ENCODE measurements at regions not wholly inside any gene's neighbourhood (a gene's known extent, or its start where the extent isn't known, plus 50 kb on each side); places are given as distances from the start of the nearest gene placed in this dataset.

DNA sequence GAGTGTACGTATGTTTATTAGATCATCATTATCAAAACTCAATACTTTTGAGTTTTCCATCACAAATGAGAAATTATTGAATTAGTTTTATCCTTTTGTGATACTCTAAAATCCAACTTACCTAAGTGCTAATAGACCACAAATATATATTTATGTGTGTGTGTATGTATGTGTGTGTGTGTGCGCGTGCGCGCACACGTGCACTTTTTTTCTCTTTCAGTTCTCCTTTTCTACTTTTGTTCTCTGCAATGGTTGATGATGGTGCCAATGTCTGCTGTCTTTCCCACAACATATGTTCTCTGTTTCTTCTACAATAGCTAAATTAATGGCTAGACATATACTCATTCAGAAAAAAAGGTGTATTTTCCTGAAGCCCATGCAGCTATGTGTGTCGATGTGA is 571.6 kb upstream of the ARPP21 start:
- TF ChIP-seq, protein P1, sequence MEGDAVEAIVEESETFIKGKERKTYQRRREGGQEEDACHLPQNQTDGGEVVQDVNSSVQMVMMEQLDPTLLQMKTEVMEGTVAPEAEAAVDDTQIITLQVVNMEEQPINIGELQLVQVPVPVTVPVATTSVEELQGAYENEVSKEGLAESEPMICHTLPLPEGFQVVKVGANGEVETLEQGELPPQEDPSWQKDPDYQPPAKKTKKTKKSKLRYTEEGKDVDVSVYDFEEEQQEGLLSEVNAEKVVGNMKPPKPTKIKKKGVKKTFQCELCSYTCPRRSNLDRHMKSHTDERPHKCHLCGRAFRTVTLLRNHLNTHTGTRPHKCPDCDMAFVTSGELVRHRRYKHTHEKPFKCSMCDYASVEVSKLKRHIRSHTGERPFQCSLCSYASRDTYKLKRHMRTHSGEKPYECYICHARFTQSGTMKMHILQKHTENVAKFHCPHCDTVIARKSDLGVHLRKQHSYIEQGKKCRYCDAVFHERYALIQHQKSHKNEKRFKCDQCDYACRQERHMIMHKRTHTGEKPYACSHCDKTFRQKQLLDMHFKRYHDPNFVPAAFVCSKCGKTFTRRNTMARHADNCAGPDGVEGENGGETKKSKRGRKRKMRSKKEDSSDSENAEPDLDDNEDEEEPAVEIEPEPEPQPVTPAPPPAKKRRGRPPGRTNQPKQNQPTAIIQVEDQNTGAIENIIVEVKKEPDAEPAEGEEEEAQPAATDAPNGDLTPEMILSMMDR (IDR thresholded peaks at IDR 0.05; ENCODE audit: poor library complexity, severe bottlenecking): no peak
- TF ChIP-seq EP300 (conservative IDR thresholded peaks at IDR 0.05; ENCODE audit: poor library complexity, severe bottlenecking): no peak
- no peak for TF ChIP-seq RAD21 (conservative IDR thresholded peaks at IDR 0.05)
- no peak for TF ChIP-seq SMC3 (conservative IDR thresholded peaks at IDR 0.05; ENCODE audit: poor library complexity)

All from neural cell (in vitro differentiated cells).